ENCODE measurements at regions not wholly inside any gene's neighbourhood (a gene's known extent, or its start where the extent isn't known, plus 50 kb on each side); places are given as distances from the start of the nearest gene placed in this dataset.

- no TSS peak for BruUV-seq (replicated peaks)
- no peaks in the 10 kb centered on the region for H3K9me3 ChIP-seq (ENCODE audit: control insufficient read depth, insufficient read depth, low read depth, low read length)
- H3K4me1 ChIP-seq (ENCODE audit: control insufficient read depth, insufficient read depth, low read length) = no peaks in the 10 kb centered on the region
- H3K36me3 ChIP-seq (ENCODE audit: control insufficient read depth, insufficient read depth, low read length) = no peaks in the 10 kb centered on the region
- DNase-seq (ENCODE audit: low read depth, low spot score) (no peak), ATAC-seq (no peak)
- POLR2A ChIA-PET = no interaction called here
- no peak overlapping the region for H3K27ac ChIP-seq (ENCODE audit: low read length)
- intact Hi-C loops (cut with micrococcal nuclease; ENCODE audit: unreplicated experiment) = no loop called here
- in situ Hi-C loops (cut with HindIII; ENCODE audit: low pct_unique_long_range_greater_than_20kb, low sequenced_read_pairs) = no loop called here
- CTCF ChIA-PET = no interaction called here
- no peak overlapping the region for H3K4me3 ChIP-seq (ENCODE audit: low read depth in 2 of 2, low read length in 2 of 2)
- TF ChIP-seq CTCF (IDR thresholded peaks at IDR 0.05) = no peak
- no peak for TF ChIP-seq POLR2AphosphoS5 (IDR thresholded peaks at IDR 0.05; ENCODE audit: low read depth, low read length)
- TF ChIP-seq TCF7L2 (IDR thresholded peaks at IDR 0.05; ENCODE audit: low read depth, low read length) = no peak
- TF ChIP-seq REST (IDR thresholded peaks at IDR 0.05; ENCODE audit: insufficient read depth in 1 of 2, low read depth in 2 of 2, low read length in 1 of 2) = no peak
- TF ChIP-seq SIN3A (IDR thresholded peaks at IDR 0.05; ENCODE audit: borderline replicate concordance, insufficient read depth, low read depth, low read length) = no peak
- no peaks in the 10 kb centered on the region for H3K27me3 ChIP-seq (ENCODE audit: control insufficient read depth, insufficient read depth, low read length)
Observed at GRCh38 chr4:120317713-120318112, 251.1 kb upstream of the MAD2L1 start.

DNA sequence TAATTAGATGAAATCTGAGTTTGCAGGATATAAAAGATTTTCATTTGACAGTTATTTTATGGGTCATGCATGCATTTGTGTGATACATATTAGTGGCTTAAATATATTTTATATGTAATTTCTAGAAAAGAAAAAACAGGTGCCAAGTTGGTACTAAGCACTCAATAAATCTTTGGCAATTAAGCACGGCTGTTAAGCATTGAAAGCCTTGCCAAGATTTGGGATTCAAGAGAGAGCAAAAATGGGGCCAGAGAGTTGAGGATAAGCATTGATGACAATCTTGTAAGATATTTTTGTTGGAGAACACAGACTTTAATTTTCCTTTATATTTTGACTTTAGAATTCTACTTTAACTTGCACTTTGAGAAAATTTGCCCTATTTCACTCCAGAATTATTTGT, 249.8 kb upstream of the MAD2L1 start:
- TF ChIP-seq REST (IDR thresholded peaks at IDR 0.05; ENCODE audit: insufficient read depth in 1 of 2, low read depth in 2 of 2, low read length in 1 of 2) = no peak
- TF ChIP-seq SIN3A (IDR thresholded peaks at IDR 0.05; ENCODE audit: borderline replicate concordance, insufficient read depth, low read depth, low read length) = no peak
- TF ChIP-seq TCF7L2 (IDR thresholded peaks at IDR 0.05; ENCODE audit: low read depth, low read length) = no peak
- no peak for TF ChIP-seq CTCF (IDR thresholded peaks at IDR 0.05)
- TF ChIP-seq POLR2AphosphoS5 (IDR thresholded peaks at IDR 0.05; ENCODE audit: low read depth, low read length) = no peak
- ChIA-PET POLR2A (no interaction called here), CTCF (no interaction called here)
- Histone ChIP-seq H3K27me3 (ENCODE audit: control insufficient read depth, insufficient read depth, low read length) (no peaks in the 10 kb centered on the region), H3K4me1 (ENCODE audit: control insufficient read depth, insufficient read depth, low read length) (no peaks in the 10 kb centered on the region), H3K4me3 (ENCODE audit: low read depth in 2 of 2, low read length in 2 of 2) (no peak overlapping the region), H3K36me3 (ENCODE audit: control insufficient read depth, insufficient read depth, low read length) (no peaks in the 10 kb centered on the region), H3K9me3 (ENCODE audit: control insufficient read depth, insufficient read depth, low read depth, low read length) (no peaks in the 10 kb centered on the region), H3K27ac (ENCODE audit: low read length) (no peak overlapping the region)
- in situ Hi-C loops (cut with HindIII; ENCODE audit: low pct_unique_long_range_greater_than_20kb, low sequenced_read_pairs) = no loop called here
- ATAC-seq (no peak), DNase-seq (ENCODE audit: low read depth, low spot score) (no peak)
- BruUV-seq (replicated peaks) = no TSS peak
- intact Hi-C loops (cut with micrococcal nuclease; ENCODE audit: unreplicated experiment) = no loop called here

All from Panc1 (cell line).